Endothelial cell of umbilical vein (primary cell): ENCODE measurements at regions not wholly inside any gene's neighbourhood (a gene's known extent, or its start where the extent isn't known, plus 50 kb on each side); places are given as distances from the start of the nearest gene placed in this dataset.

Experiments used
- BruUV-seq: library from RNA; stranded (reverse); fragments of 400-500 nt; replicated peaks from 2 replicates; lab custom pipeline; 2021; lab: Mats Ljungman, UMichigan
- CTCF ChIA-PET: fragments of 300-600, 350-600 bp; sonication (Branson Sonifier 250); formaldehyde crosslinking; loops from one replicate; lab custom pipeline; 2021; ENCODE audit warnings: antibody characterized with exemption, inconsistent platforms; lab: Charles Lee
- POLR2A ChIA-PET: fragments of 300-600, 350-600 bp; sonication (Branson Sonifier 250); formaldehyde crosslinking; loops from one replicate; lab custom pipeline; 2021; ENCODE audit warnings: antibody characterized with exemption, inconsistent platforms; lab: Charles Lee
- DNase-seq: peaks from one replicate; pipeline ENCODE4 v3.0.0-alpha.2; 2011; ENCODE audit warnings: low read depth, low spot score
- FAIRE-seq: peaks from 2 replicates; lab custom pipeline; 2011; peaks lifted over from hg19 to GRCh38; lab: Jason Lieb, UNC
- H2AFZ ChIP-seq: 2 replicates; pipeline ENCODE4 v1.6.0; 2012; ENCODE audit warnings: low read depth, low read length, control low read depth, inconsistent platforms
- H3K27ac ChIP-seq: 2 replicates; pipeline ENCODE4 v1.5.1; 2011; ENCODE audit warnings: low read depth, mild to moderate bottlenecking, control low read depth, low read length, moderate library complexity; ENCODE audit not compliant: insufficient read depth
- H3K27me3 ChIP-seq, 2 experiments: 2 replicates each; pipeline versions ENCODE4 v1.6.0 to v1.6.1; 2011; ENCODE audit warnings: low read length in 2 of 2, mixed read lengths in 1 of 2; ENCODE audit not compliant: control insufficient read depth in 2 of 2, insufficient read depth in 2 of 2
- H3K36me3 ChIP-seq, 2 experiments: 2 replicates in 1 of 2; 3 replicates in 1 of 2; pipeline ENCODE4 v1.5.1; 2011; ENCODE audit warnings: low read length in 2 of 2, mild to moderate bottlenecking in 1 of 2, moderate library complexity in 1 of 2; ENCODE audit not compliant: control insufficient read depth in 2 of 2, insufficient read depth in 2 of 2; ENCODE audit errors: extremely low read depth in 1 of 2
- H3K4me1 ChIP-seq: 3 replicates; pipeline ENCODE4 v1.5.1; 2011; ENCODE audit warnings: mild to moderate bottlenecking, low read length; ENCODE audit not compliant: control insufficient read depth, insufficient read depth; ENCODE audit errors: extremely low read depth
- H3K4me2 ChIP-seq: 2 replicates; pipeline ENCODE4 v1.6.1; 2011; ENCODE audit warnings: low read length, control low read depth, mixed read lengths; ENCODE audit not compliant: insufficient read depth
- H3K4me3 ChIP-seq, 3 experiments: fragments of 200-600 bp in 1 of 3; sonication (generic), shearing (Covaris generic) in 1 of 3; replicated peaks in 1 of 3; 2 replicates each; pipeline ENCODE4 v1.5.1; 2011 to 2016; ENCODE audit warnings: control low read depth in 3 of 3, low read length in 3 of 3, mild to moderate bottlenecking in 2 of 3, inconsistent platforms in 1 of 3, low read depth in 1 of 3, moderate library complexity in 1 of 3; ENCODE audit not compliant: insufficient read depth in 1 of 3
- H3K79me2 ChIP-seq: 2 replicates; pipeline ENCODE4 v1.6.0; 2012; ENCODE audit warnings: low read length, inconsistent platforms; ENCODE audit not compliant: control insufficient read depth, insufficient read depth
- H3K9ac ChIP-seq: replicated peaks from 2 replicates; pipeline ENCODE3; 2011; ENCODE audit warnings: low read length, control low read depth; ENCODE audit not compliant: insufficient read depth; ENCODE audit errors: extremely low read depth
- H3K9me1 ChIP-seq: replicated peaks from 3 replicates; pipeline ENCODE4 v1.6.0; 2011; ENCODE audit warnings: mild to moderate bottlenecking, low read length; ENCODE audit not compliant: control insufficient read depth, insufficient read depth; ENCODE audit errors: extremely low read depth
- H3K9me3 ChIP-seq: replicated peaks from 2 replicates; pipeline ENCODE4 v1.5.1; 2012; ENCODE audit warnings: low read length, inconsistent platforms; ENCODE audit not compliant: control insufficient read depth, insufficient read depth
- H4K20me1 ChIP-seq: replicated peaks from 2 replicates; pipeline ENCODE3; 2011; ENCODE audit warnings: mild to moderate bottlenecking, low read length; ENCODE audit not compliant: control insufficient read depth, insufficient read depth; ENCODE audit errors: extremely low read depth
- CTCF ChIP-seq, 2 donors: IDR thresholded peaks; 1 replicate in 1 of 2; 2 replicates in 1 of 2; pipeline ENCODE4 v1.5.1; 2011; ENCODE audit warnings: low read length in 2 of 2, mild to moderate bottlenecking in 2 of 2, moderate library complexity in 2 of 2, control low read depth in 1 of 2, inconsistent platforms in 1 of 2, low read depth in 1 of 2; ENCODE audit not compliant: insufficient read depth in 1 of 2; ENCODE audit errors: extremely low read depth in 1 of 2
- EZH2 ChIP-seq: IDR thresholded peaks from 2 replicates; pipeline ENCODE4 v1.6.1; 2012; ENCODE audit warnings: borderline replicate concordance, low read depth, mild to moderate bottlenecking, moderate library complexity, low read length, inconsistent platforms; ENCODE audit not compliant: severe bottlenecking
- FOS ChIP-seq: IDR thresholded peaks from 2 replicates; pipeline ENCODE4 v1.6.1; 2011; ENCODE audit warnings: mild to moderate bottlenecking, low read length, moderate library complexity, borderline replicate concordance; ENCODE audit not compliant: insufficient read depth
- GATA2 ChIP-seq: IDR thresholded peaks from 2 replicates; pipeline ENCODE4 v1.7.0; 2011; ENCODE audit warnings: low read depth, mild to moderate bottlenecking, moderate library complexity, mixed read lengths, low read length; ENCODE audit not compliant: insufficient read length, insufficient read depth
- JUN ChIP-seq: IDR thresholded peaks from 2 replicates; pipeline ENCODE4 v1.6.1; 2011; ENCODE audit warnings: borderline replicate concordance, low read depth; ENCODE audit not compliant: insufficient read length, insufficient read depth
- MAX ChIP-seq: IDR thresholded peaks from 2 replicates; pipeline ENCODE4 v1.6.1; 2011; ENCODE audit not compliant: insufficient read depth, insufficient read length
- MYC ChIP-seq: IDR thresholded peaks from one replicate; pipeline ENCODE4 v1.6.1; 2011; ENCODE audit warnings: mild to moderate bottlenecking, low read depth, low read length
- POLR2A ChIP-seq: IDR thresholded peaks from 2 replicates; pipeline ENCODE4 v1.6.1; 2012; ENCODE audit warnings: low read depth, mild to moderate bottlenecking, control low read depth, low read length
- POLR2AphosphoS5 ChIP-seq: IDR thresholded peaks from 2 replicates; pipeline ENCODE4 v1.6.1; 2012; ENCODE audit warnings: low read depth, mild to moderate bottlenecking, control low read depth, low read length, moderate library complexity; ENCODE audit not compliant: insufficient read depth
- dilution Hi-C: fragments of 300-500 bp; cut with MboI; formaldehyde crosslinking; loops from one replicate; pipeline ENCODE4 v1.15.0; 2019; ENCODE audit warnings: low sequenced_read_pairs; ENCODE audit not compliant: extremely low pct_ligation_motif_present
- intact Hi-C: fragments of 100-400 bp; cut with micrococcal nuclease; formaldehyde crosslinking; loops from one replicate; pipeline ENCODE4 v1.10.0; 2022

- H3K27ac ChIP-seq, result no peak overlapping the region
- H3K4me1 ChIP-seq, result no peaks in the 10 kb centered on the region
- no TSS peak for BruUV-seq
- no peak for TF ChIP-seq POLR2A
- TF ChIP-seq JUN, result no peak
- no peak for TF ChIP-seq POLR2AphosphoS5
- no peak for TF ChIP-seq FOS
- TF ChIP-seq GATA2, result no peak
- no peak for TF ChIP-seq MYC
- H3K4me3 ChIP-seq, result no peak overlapping the region
- H3K27me3 ChIP-seq, result peaks cover 0 to 2% of the 10 kb centered on the region in 2 experiments
- ChIA-PET CTCF (no interaction called here), POLR2A (no interaction called here)
- H3K79me2 ChIP-seq, result no peaks in the 10 kb centered on the region
- H3K9me3 ChIP-seq, result no peaks in the 10 kb centered on the region
- no peak for FAIRE-seq
- no peak for DNase-seq
- dilution Hi-C loops (no loop called here), intact Hi-C loops (no loop called here)
- no peaks in the 10 kb centered on the region for H3K36me3 ChIP-seq
- H3K4me2 ChIP-seq, result no peak overlapping the region
- H2AFZ ChIP-seq, result no peak overlapping the region
- no peak overlapping the region for H3K9ac ChIP-seq
- H4K20me1 ChIP-seq, result no peaks in the 10 kb centered on the region
- no peaks in the 10 kb centered on the region for H3K9me1 ChIP-seq
Observed at GRCh38 chr21:41659791-41660560, 106.9 kb downstream of the RIPK4 start.

GRCh38 chr21:41656946-41657525 is 109.8 kb downstream of the RIPK4 start:
- no TSS peak for BruUV-seq
- CTCF ChIA-PET, result no interaction called here
- Histone ChIP-seq H3K36me3 (no peaks in the 10 kb centered on the region), H3K4me1 (no peaks in the 10 kb centered on the region), H4K20me1 (no peaks in the 10 kb centered on the region), H3K4me3 (no peak overlapping the region), H3K27me3 (no peaks in the 10 kb centered on the region), H3K79me2 (no peaks in the 10 kb centered on the region), H2AFZ (no peak overlapping the region), H3K9ac (no peak overlapping the region), H3K9me3 (no peaks in the 10 kb centered on the region), H3K9me1 (no peaks in the 10 kb centered on the region), H3K4me2 (no peak overlapping the region), H3K27ac (no peak overlapping the region)
- POLR2A ChIA-PET, result no interaction called here
- DNase-seq (no peak), FAIRE-seq (no peak)
- intact Hi-C loops (no loop called here), dilution Hi-C loops (no loop called here)
- TF ChIP-seq POLR2A (no peak), EZH2 (no peak), CTCF (IDR thresholded peaks at IDR 0.05; ENCODE audit: extremely low read depth in 1 of 2, insufficient read depth in 1 of 2, low read depth in 1 of 2, low read length in 2 of 2) (no peak), MYC (no peak), MAX (no peak), JUN (no peak), POLR2AphosphoS5 (no peak), GATA2 (no peak), FOS (no peak)
